T47D (cell line): ENCODE measurements at regions not wholly inside any gene's neighbourhood (a gene's known extent, or its start where the extent isn't known, plus 50 kb on each side); places are given as distances from the start of the nearest gene placed in this dataset.
"Not testable (repeated sequence)": the region's sequence is repeated elsewhere in the genome, so short reads cannot be mapped to it uniquely, and the experiment has no call there.

Source experiments
- DNase-seq, 2 experiments: peaks; one replicate each; pipeline versions ENCODE4 v3.0.0 to v3.0.0-alpha.2; 2011 to 2012; ENCODE audit warnings: low read depth in 1 of 2, low spot score in 1 of 2
- JUND ChIP-seq: IDR thresholded peaks from 2 replicates; pipeline ENCODE4 v1.6.1; 2012; ENCODE audit warnings: low read depth
- in situ Hi-C: cut with HindIII; loops from 2 replicates; pipeline ENCODE4 v1.10.0; 2016; ENCODE audit warnings: low sequenced_read_pairs, low pct_unique_long_range_greater_than_20kb

DNA sequence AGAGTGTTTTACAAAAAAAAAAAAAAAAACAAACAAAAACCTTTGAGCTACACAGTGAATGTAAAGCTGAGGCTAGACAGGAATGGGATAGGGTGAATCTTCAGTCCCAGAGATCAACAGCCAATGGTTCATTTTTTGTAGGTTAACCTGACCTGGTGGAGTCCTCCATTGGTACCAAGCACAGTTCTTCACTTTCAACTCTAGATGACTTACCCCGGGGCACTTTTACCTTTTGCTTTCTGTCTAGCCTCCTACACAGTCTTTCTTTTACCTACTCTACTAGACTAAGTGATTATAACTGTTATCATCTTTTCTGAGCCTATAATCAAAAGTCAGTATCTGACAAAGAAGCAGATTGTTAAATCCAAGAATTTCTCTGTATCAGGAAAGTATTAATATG lies 50.9 kb downstream of the ANXA2R start:
- DNase-seq: no peak
- no peak for TF ChIP-seq JUND
- in situ Hi-C loops: no loop called here

DNA sequence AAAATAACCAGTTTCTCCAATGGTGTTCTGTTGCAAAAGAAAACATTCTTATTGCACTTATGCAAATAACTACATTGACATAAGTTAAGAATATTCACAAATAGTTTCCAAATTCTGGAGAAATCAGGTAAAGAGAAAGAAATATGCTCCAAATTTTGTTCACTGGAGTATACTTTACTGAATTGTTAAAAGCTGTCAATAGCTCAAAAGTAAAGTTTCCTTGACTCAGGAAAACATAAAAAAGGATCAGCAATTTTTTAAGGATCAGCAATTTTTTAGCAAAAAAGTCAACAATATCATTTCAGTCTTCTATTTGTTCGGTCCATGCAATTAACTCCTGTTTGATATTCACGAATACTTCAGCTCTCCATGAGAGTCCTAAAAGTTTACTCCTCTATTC lies 51.6 kb downstream of the ANXA2R start:
- no peak for DNase-seq
- in situ Hi-C loops: no loop called here
- no peak for TF ChIP-seq JUND

DNA sequence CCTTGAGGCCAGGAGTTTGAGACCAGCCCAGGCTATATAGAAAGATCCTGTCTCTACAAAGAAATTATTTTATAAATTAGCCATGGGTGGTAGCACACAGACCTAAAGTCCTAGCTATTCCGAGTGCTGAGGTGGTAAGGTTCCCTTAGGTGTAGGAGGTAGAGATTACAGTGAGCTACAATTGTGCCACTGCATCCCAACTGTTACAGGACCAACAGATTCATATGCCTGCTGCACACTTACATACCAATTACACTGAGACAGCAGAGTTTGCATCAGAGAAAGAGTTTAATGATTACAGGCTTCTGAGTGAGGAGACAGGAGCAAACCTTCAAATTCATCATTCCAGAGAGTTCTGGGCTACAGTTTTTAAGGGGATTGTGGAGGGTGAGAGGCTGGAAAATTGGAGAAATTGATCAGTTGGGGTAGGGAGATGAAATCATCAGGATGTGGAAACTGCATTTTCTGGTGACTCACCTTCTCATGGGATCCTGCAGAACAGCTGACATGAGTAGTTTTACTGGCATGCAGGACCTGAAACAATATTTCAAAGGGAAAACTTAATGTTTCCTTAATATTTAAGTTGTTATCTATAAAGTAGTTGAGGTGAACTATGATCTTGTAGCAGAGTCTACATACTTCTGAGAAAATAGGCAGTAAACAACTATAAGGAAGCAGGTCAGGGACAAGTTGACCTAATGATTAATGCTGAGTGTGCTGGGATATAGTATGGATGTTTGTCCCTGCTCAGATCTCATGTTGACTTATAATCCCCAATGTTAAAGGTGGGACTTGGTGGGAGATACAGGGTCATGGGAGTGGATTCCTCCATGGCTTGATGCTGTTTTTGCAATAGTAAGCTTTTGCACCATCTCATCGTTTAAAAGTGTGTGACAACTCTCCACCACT lies 54.7 kb downstream of the ANXA2R start:
- no peak for TF ChIP-seq JUND
- no peak for DNase-seq
- in situ Hi-C loops: no loop called here

DNA sequence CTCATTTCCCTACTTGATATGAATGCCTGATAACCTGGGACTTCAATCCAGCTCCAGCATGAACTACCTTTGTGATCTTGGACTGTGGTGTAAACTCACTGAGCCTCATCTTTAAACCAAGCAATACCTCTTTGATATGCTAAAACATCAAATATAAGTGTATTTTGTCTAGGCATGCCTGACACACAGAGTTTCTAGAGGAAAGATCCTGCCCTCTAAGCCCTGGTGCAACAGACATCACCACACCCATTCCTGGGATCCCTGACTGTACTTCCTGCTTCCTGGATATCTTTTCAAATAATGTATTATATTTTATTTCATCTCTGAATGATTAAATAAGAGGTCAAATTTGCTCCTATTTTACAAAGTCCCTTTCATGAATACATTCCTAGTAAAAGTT lies 55.8 kb downstream of the ANXA2R start:
- in situ Hi-C loops: no loop called here
- no peak for TF ChIP-seq JUND
- no peak for DNase-seq

DNA sequence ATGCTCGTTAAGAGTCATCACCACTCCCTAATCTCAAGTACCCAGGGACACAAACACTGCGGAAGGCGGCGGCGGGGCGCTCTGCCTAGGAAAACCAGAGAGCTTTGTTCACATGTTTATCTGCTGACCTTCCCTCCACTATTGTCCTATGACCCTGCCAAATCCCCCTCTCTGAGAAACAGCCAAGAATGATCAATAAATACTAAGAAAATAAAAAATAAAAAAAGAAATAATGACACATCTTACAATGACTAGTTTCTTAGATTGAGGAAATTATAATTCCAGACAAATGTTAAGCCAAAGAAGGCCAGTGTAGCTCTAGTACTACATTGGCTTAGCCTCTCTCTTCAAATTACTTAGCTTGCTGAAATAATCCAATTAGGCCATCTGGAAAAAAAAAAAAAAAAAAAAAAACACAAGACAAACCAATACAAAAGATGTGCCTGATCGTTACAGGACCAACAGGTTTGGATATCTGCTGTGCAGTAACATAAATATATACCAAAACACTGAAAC lies 58.0 kb downstream of the ANXA2R start:
- no peak for TF ChIP-seq JUND
- no peak for DNase-seq
- in situ Hi-C loops: no loop called here

DNA sequence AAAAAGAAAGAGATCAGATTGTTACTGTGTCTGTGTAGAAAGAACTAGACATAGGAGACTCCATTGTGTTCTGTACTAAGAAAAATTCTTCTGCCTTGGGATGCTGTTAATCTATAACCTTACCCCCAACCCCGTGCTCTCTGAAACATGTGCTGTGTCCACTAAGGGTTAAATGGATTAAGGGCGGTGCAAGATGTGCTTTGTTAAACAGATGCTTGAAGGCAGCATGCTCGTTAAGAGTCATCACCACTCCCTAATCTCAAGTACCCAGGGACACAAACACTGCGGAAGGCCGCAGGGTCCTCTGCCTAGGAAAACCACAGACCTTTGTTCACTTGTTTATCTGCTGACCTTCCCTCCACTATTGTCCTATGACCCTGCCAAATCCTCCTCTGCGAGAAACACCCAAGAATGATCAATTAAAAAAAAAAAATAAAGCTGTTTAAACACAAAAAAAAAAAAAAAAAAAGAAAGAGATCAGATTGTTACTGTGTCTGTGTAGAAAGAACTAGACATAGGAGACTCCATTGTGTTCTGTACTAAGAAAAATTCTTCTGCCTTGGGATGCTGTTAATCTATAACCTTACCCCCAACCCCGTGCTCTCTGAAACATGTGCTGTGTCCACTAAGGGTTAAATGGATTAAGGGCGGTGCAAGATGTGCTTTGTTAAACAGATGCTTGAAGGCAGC lies 58.6 kb downstream of the ANXA2R start:
- in situ Hi-C loops, DNase-seq: not testable (repeated sequence)

DNA sequence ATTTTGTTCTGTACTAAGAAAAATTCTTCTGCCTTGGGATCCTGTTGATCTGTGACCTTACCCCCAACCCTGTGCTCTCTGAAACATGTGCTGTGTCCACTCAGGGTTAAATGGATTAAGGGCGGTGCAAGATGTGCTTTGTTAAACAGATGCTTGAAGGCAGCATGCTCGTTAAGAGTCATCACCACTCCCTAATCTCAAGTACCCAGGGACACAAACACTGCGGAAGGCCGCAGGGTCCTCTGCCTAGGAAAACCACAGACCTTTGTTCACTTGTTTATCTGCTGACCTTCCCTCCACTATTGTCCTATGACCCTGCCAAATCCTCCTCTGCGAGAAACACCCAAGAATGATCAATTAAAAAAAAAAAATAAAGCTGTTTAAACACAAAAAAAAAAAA lies 59.1 kb downstream of the ANXA2R start:
- DNase-seq, in situ Hi-C loops: not testable (repeated sequence)

DNA sequence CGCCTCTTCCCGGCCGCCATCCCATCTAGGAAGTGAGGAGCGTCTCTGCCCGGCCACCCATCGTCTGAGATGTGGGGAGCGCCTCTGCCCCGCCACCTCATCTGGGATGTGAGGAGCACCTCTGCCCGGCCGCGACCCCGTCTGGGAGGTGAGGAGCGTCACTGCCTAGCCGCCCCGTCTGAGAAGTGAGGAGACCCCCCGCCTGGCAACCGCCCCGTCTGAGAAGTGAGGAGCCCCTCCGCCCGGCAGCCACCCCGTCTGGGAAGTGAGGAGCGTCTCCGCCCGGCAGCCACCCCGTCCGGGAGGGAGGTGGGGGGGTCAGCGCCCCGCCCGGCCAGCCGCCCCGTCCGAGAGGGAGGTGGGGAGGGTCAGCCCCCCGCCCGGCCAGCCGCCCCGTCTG lies 59.7 kb downstream of the ANXA2R start:
- DNase-seq, in situ Hi-C loops: not testable (repeated sequence)

DNA sequence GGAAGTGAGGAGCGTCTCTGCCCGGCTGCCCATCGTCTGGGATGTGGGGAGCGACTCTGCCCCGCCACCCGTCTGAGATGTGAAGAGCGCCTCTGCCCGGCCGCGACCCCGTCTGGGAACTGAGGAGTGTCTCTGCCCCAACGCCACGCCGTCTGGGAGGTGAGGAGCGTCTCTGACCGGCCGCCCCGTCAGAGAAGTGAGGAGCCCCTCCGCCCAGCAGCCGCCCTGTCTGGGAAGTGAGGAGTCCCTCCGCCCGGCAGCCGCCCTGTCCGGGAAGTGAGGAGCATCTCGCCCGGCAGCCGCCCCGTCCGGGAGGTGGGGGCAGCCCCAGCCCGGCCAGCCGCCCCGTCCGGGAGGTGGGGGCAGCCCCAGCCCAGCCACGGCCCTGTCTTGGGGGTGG lies 60.9 kb downstream of the ANXA2R start:
- DNase-seq, in situ Hi-C loops: not testable (repeated sequence)

DNA sequence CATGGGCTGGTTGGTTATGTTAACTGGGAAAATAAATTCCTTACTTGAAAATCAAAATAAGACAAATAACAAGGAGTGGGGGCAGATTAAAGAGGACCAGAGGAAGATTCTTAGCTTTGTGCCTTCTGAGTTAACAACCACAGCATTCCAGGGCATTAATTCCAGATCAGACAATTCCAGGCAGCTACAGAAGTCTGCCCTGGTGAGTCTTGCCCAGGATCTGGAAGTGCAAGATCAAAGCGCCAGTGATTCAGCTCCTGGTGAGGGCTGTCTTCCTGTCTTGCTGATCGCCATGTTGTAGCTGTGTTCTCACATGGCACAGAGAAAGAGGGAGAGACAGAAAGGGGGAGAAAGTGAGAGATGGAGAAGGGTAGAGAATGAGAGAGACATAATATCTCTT lies 65.6 kb downstream of the ANXA2R start:
- DNase-seq: no peak
- no peak for TF ChIP-seq JUND
- in situ Hi-C loops: no loop called here

DNA sequence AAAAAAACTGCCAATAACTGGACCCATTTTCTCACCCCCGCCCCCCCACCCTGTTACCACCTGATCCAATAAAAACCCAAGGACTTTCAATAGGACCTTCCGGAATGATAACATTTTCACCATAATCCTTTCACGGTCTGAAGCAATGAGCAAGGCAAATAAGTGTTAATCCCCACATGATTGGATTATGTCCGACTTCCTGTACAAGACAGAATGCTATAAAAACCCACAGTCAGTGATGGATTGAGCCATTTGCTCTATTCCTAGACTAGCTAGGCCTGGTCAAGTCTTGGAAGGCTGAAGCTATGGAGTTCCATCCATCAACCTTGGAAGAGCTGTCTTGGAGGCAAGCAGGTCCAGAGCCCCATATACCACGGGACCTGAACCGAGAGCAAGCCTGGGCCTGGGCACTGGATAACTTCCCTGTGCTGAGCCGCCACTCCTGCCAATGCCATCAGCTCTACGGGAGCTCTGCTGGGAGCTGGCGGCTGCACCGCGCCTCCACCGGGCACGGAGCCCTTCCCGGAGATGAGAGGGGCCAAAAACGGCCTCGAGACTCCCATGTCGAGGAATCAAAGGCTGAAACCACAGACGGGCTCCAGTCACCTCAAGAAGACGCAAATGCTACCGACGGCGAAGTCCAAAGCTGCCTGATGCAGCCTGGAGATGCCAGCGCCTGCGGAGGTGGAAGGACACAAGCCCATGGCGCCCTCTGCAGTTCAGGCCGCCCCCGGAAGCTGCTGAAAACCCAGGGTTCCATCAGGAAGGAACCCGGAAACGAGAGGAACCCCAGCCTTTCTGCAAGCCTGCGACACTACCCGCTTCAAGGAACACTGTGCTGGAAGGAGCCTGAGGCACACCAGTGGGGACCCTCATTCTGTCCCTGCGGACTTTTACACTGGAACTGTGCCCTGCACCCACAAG lies 69.2 kb downstream of the ANXA2R start:
- no peak for TF ChIP-seq JUND
- DNase-seq: no peak
- in situ Hi-C loops: no loop called here

DNA sequence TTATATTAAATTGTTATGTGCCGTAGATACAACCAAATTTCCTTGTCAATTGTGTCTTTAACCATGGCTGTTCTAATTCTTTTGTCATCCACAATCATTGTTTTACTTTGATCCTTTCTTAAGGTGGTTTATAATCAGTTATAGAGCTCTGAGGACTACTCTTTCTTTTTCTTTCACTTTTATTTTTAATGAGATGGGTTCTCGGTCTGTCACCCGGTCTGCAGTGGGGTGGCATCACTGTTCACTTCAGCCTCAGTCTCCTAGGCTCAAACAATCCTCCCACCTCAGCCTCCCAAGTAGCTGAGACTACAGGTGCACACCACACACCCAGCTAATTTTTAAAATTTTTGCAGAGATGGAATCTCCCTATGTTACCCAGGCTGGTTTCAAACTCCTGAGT lies 74.2 kb downstream of the ANXA2R start:
- in situ Hi-C loops: no loop called here
- DNase-seq: no peak
- TF ChIP-seq JUND: no peak

DNA sequence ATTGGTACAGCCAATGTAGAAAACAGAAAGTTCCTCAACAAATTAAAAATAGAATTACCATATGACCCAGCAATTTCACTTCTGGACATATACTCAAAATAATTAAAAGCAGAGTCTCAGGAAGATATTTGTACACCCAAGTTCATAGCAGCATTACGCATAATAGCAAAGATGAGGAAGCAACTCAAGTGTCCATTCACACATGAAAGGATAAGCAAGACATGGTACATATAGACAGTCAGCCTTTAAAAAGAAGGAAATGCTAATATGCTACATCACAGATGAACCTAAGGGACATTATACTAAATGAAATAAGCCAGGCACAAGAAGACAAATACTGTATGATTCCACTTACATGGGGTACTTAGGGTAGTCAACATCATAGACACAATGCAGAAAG lies 76.7 kb downstream of the ANXA2R start:
- in situ Hi-C loops: no loop called here
- no peak for DNase-seq
- TF ChIP-seq JUND: no peak
